H1 (cell line): ENCODE measurements at regions not wholly inside any gene's neighbourhood (a gene's known extent, or its start where the extent isn't known, plus 50 kb on each side); places are given as distances from the start of the nearest gene placed in this dataset.

Experiments used
- CEBPB ChIP-seq: IDR thresholded peaks from 2 replicates; pipeline ENCODE4 v1.6.1; 2012; ENCODE audit warnings: low read depth, low read length
- CHD2 ChIP-seq: IDR thresholded peaks from 2 replicates; pipeline ENCODE4 v1.6.1; 2012; ENCODE audit warnings: low read length, improper control_type of control experiment
- EP300 ChIP-seq, 2 experiments: IDR thresholded peaks; 1 replicate in 1 of 2; 2 replicates in 1 of 2; pipeline ENCODE4 v1.6.1; 2011 to 2012; ENCODE audit warnings: low read depth in 2 of 2, low read length in 2 of 2, mild to moderate bottlenecking in 2 of 2, borderline replicate concordance in 1 of 2, inconsistent platforms in 1 of 2, moderate library complexity in 1 of 2
- FOSL1 ChIP-seq: IDR thresholded peaks from 2 replicates; pipeline ENCODE4 v1.6.1; 2011; ENCODE audit warnings: mild to moderate bottlenecking, low read depth, low read length, moderate library complexity; ENCODE audit not compliant: insufficient read depth
- JUN ChIP-seq: IDR thresholded peaks from 2 replicates; pipeline ENCODE4 v1.6.1; 2011; ENCODE audit warnings: low read depth, mild to moderate bottlenecking, improper control_type of control experiment, low read length
- JUND ChIP-seq: IDR thresholded peaks from 2 replicates; pipeline ENCODE4 v1.6.1; 2011; ENCODE audit warnings: mild to moderate bottlenecking, improper control_type of control experiment, low read length
- POLR2A ChIP-seq, 2 experiments: IDR thresholded peaks; 1 replicate in 1 of 2; 2 replicates in 1 of 2; pipeline ENCODE4 v1.6.1; 2011; ENCODE audit warnings: low read depth in 2 of 2, low read length in 2 of 2, mild to moderate bottlenecking in 2 of 2; ENCODE audit errors: control extremely low read depth in 1 of 2
- TF ChIP-seq, protein P1 (sequence below), 3 experiments: IDR thresholded peaks; 1 replicate in 2 of 3; 2 replicates in 1 of 3; pipeline versions ENCODE4 v1.5.1 to v1.6.1; 2011; ENCODE audit warnings: low read length in 3 of 3, mild to moderate bottlenecking in 3 of 3, inconsistent platforms in 2 of 3, low read depth in 1 of 3, moderate library complexity in 1 of 3; ENCODE audit not compliant: insufficient read depth in 1 of 3; ENCODE audit errors: control extremely low read depth in 1 of 3

- TF ChIP-seq FOSL1 (no peak), JUN (no peak), JUND (no peak), POLR2A (IDR thresholded peaks at IDR 0.05; ENCODE audit: control extremely low read depth in 1 of 2, low read depth in 2 of 2, low read length in 2 of 2) (no peak), CHD2 (no peak), EP300 (IDR thresholded peaks at IDR 0.05; ENCODE audit: borderline replicate concordance in 1 of 2, low read depth in 2 of 2, low read length in 2 of 2) (no peak), CEBPB (no peak)
- TF ChIP-seq, protein P1, sequence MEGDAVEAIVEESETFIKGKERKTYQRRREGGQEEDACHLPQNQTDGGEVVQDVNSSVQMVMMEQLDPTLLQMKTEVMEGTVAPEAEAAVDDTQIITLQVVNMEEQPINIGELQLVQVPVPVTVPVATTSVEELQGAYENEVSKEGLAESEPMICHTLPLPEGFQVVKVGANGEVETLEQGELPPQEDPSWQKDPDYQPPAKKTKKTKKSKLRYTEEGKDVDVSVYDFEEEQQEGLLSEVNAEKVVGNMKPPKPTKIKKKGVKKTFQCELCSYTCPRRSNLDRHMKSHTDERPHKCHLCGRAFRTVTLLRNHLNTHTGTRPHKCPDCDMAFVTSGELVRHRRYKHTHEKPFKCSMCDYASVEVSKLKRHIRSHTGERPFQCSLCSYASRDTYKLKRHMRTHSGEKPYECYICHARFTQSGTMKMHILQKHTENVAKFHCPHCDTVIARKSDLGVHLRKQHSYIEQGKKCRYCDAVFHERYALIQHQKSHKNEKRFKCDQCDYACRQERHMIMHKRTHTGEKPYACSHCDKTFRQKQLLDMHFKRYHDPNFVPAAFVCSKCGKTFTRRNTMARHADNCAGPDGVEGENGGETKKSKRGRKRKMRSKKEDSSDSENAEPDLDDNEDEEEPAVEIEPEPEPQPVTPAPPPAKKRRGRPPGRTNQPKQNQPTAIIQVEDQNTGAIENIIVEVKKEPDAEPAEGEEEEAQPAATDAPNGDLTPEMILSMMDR (IDR thresholded peaks at IDR 0.05; ENCODE audit: control extremely low read depth in 1 of 3, insufficient read depth in 1 of 3, low read depth in 1 of 3, low read length in 3 of 3) = no peak
Observed at GRCh38 chr18:55013086-55013485, 53.8 kb upstream of the CCDC68 start.
